B cell (primary cell): ENCODE measurements at regions not wholly inside any gene's neighbourhood (a gene's known extent, or its start where the extent isn't known, plus 50 kb on each side); places are given as distances from the start of the nearest gene placed in this dataset.

ENCODE experiments used
- ATAC-seq: fragments of 200-7000 bp; cut with Tn5 transposase; one replicate; pipeline ENCODE4 v1.10.0; 2021; ENCODE audit warnings: low read depth, mild to moderate bottlenecking, moderate number of reproducible peaks, moderate library complexity
- CTCF ChIA-PET: fragments of 350-600 bp; sonication (Branson Sonifier 250); formaldehyde crosslinking; loops from one replicate; lab custom pipeline; 2021; ENCODE audit warnings: antibody characterized with exemption, inconsistent platforms; lab: Charles Lee
- POLR2A ChIA-PET: fragments of 350-600 bp; sonication (Branson Sonifier 250); formaldehyde crosslinking; loops from one replicate; lab custom pipeline; 2021; ENCODE audit warnings: antibody characterized with exemption; lab: Charles Lee
- DNase-seq: peaks from one replicate; pipeline ENCODE4 v3.0.0; 2013
- H2AFZ ChIP-seq: 2 replicates; pipeline ENCODE4 v1.6.1; 2012; ENCODE audit warnings: mild to moderate bottlenecking, low read depth, low read length; ENCODE audit not compliant: insufficient read depth, poor library complexity, severe bottlenecking
- H3K27ac ChIP-seq, 2 donors: 1 replicate in 1 of 2; 2 replicates in 1 of 2; pipeline ENCODE4 v1.5.1; 2012 to 2013; ENCODE audit warnings: low read length in 2 of 2, mild to moderate bottlenecking in 2 of 2, moderate library complexity in 1 of 2
- H3K27me3 ChIP-seq, 4 experiments: fragments of 200-600 bp in 1 of 4; sonication (generic) in 1 of 4; replicated peaks in 1 of 4; 1 replicate in 2 of 4; 2 replicates in 2 of 4; pipeline versions ENCODE4 v1.6.1 to v1.7.0; 2013 to 2016; ENCODE audit warnings: low read length in 3 of 4, mild to moderate bottlenecking in 2 of 4, mixed read lengths in 1 of 4, moderate library complexity in 1 of 4; ENCODE audit not compliant: insufficient read depth in 4 of 4, control insufficient read depth in 3 of 4; ENCODE audit errors: control extremely low read depth in 1 of 4
- H3K36me3 ChIP-seq, 2 experiments: replicated peaks in 1 of 2; 1 replicate in 1 of 2; 2 replicates in 1 of 2; pipeline versions ENCODE4 v1.6.1 to v1.7.1; 2013; ENCODE audit warnings: low read length in 1 of 2; ENCODE audit not compliant: insufficient read depth in 2 of 2, control insufficient read depth in 1 of 2; ENCODE audit errors: control extremely low read depth in 1 of 2, extremely low read depth in 1 of 2
- H3K4me1 ChIP-seq, 2 donors: fragments of 200-600 bp in 1 of 2; sonication (generic) in 1 of 2; 1 replicate in 1 of 2; 2 replicates in 1 of 2; pipeline versions ENCODE4 v1.5.1 to v1.6.1; 2013 to 2017; ENCODE audit warnings: low read length in 2 of 2; ENCODE audit not compliant: control insufficient read depth in 2 of 2, insufficient read depth in 2 of 2
- H3K4me2 ChIP-seq: replicated peaks from 2 replicates; pipeline ENCODE3; 2012; ENCODE audit warnings: mild to moderate bottlenecking, low read depth, low read length; ENCODE audit not compliant: poor library complexity, severe bottlenecking
- H3K4me3 ChIP-seq, 5 experiments: fragments of 200-600 bp in 1 of 5; sonication (generic) in 1 of 5; 1 replicate in 3 of 5; 2 replicates in 2 of 5; pipeline versions ENCODE4 v1.5.1 to v1.7.0; 2011 to 2016; ENCODE audit warnings: low read length in 4 of 5, mild to moderate bottlenecking in 4 of 5, low read depth in 2 of 5, control low read depth in 1 of 5, moderate library complexity in 1 of 5; ENCODE audit not compliant: insufficient read depth in 1 of 5; ENCODE audit errors: control extremely low read depth in 1 of 5, extremely low read depth in 1 of 5
- H3K79me2 ChIP-seq: fragments of 200-600 bp; sonication (generic); one replicate; pipeline ENCODE4 v1.6.0; 2016; ENCODE audit warnings: low read length; ENCODE audit not compliant: control insufficient read depth, insufficient read depth
- H3K9ac ChIP-seq: fragments of 200-600 bp; sonication (generic); 2 replicates; pipeline ENCODE4 v1.6.1; 2017; ENCODE audit warnings: mild to moderate bottlenecking, low read length, moderate library complexity
- H3K9me3 ChIP-seq, 3 donors: one replicate each; pipeline versions ENCODE4 v1.6.1 to v1.7.1; 2013; ENCODE audit warnings: low read length in 2 of 3; ENCODE audit not compliant: control insufficient read depth in 2 of 3, insufficient read depth in 1 of 3; ENCODE audit errors: control extremely low read depth in 1 of 3
- H4K20me1 ChIP-seq: 2 replicates; pipeline ENCODE4 v1.6.0; 2012; ENCODE audit warnings: mild to moderate bottlenecking, low read length; ENCODE audit not compliant: insufficient read depth, control insufficient read depth, poor library complexity, severe bottlenecking
- H3K27ac Mint-ChIP-seq: one replicate; pipeline ENCODE4 v1.8.0; 2021; ENCODE audit warnings: mixed read lengths
- H3K27me3 Mint-ChIP-seq: one replicate; pipeline ENCODE4 v1.8.0; 2021; ENCODE audit warnings: mixed read lengths
- H3K4me1 Mint-ChIP-seq: one replicate; pipeline ENCODE4 v1.8.0; 2021; ENCODE audit warnings: mixed read lengths
- H3K4me3 Mint-ChIP-seq: one replicate; pipeline ENCODE4 v1.8.0; 2021; ENCODE audit warnings: mixed read lengths
- H3K9me3 Mint-ChIP-seq: one replicate; pipeline ENCODE4 v1.8.0; 2022; ENCODE audit warnings: mixed read lengths; ENCODE audit not compliant: insufficient read depth
- CTCF ChIP-seq: fragments of 200-600 bp; IDR thresholded peaks from one replicate; pipeline ENCODE4 v1.8.0; 2022; ENCODE audit warnings: antibody characterized with exemption, mild to moderate bottlenecking
- EZH2 ChIP-seq: IDR thresholded peaks from 2 replicates; pipeline ENCODE4 v1.6.1; 2012; ENCODE audit warnings: borderline replicate concordance, low read depth, mild to moderate bottlenecking, moderate library complexity, low read length; ENCODE audit not compliant: insufficient read depth, poor library complexity, severe bottlenecking
- WGBS: methylation state at CpG from one replicate; pipeline ENCODE4 v1.1.5; 2013; ENCODE audit warnings: missing lambda C conversion rate; ENCODE audit not compliant: insufficient coverage; 5-methylcytosine and 5-hydroxymethylcytosine counted together
- intact Hi-C: fragments of 100-400 bp; cut with micrococcal nuclease; formaldehyde crosslinking; loops from one replicate; pipeline ENCODE4 v1.10.0; 2022

DNA sequence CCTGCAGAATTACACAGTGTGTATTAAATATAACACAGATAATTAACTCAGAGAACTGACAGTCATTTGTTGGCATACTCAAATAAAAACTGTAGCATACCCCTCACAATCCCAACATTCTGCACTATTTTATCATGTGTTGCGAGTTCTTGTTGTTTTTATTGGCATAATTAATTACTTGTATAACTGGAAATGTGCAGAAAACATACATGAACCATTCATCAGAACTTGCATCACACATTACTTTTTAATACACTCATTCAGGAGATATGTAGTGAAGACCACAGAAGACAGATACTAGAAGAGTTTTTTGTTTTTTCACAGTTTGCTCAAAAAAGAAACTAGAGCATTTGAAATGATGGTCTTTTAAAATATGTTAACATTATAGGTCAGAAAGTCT is 74.6 kb upstream of the NEIL3 start:
- H4K20me1 ChIP-seq = no peaks in the 10 kb centered on the region
- H3K27ac ChIP-seq = no peak overlapping the region
- ChIA-PET POLR2A (no interaction called here), CTCF (no interaction called here)
- H3K4me2 ChIP-seq = no peak overlapping the region
- H3K4me1 ChIP-seq = no peaks in the 10 kb centered on the region
- DNase-seq (no peak), ATAC-seq (no peak)
- H3K4me3 ChIP-seq = no peak overlapping the region
- Mint-ChIP-seq H3K4me3 (no peak overlapping the region), H3K9me3 (no peaks in the 10 kb centered on the region), H3K27me3 (no peaks in the 10 kb centered on the region), H3K27ac (no peak overlapping the region), H3K4me1 (no peaks in the 10 kb centered on the region)
- no peaks in the 10 kb centered on the region for H3K36me3 ChIP-seq
- no peaks in the 10 kb centered on the region for H3K9me3 ChIP-seq
- intact Hi-C loops = no loop called here
- no CpG with 5 or more reads among the region's 1 CpG for WGBS
- H2AFZ ChIP-seq = no peak overlapping the region
- no peak overlapping the region for H3K9ac ChIP-seq
- no peaks in the 10 kb centered on the region for H3K27me3 ChIP-seq
- TF ChIP-seq EZH2 (no peak), CTCF (no peak)
- no peaks in the 10 kb centered on the region for H3K79me2 ChIP-seq

DNA sequence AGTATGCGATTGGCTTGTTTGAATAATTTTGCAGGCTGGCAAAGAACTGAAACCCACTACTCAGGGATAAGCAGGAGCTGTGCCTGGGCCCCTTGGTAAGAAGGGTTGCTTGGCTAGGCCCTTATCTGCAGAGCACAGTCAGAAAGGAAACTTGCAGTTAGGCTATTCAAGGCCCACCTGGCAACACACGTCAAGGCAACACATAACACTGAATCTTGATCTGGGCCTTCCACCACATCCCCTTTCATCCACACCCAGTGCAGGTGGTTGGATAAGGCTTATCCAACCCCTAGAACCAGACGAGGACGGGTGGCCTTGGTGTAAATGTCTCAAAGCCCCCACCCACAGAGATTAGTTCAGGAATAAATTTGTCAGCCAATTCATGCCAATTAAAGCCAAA is 72.8 kb upstream of the NEIL3 start:
- Histone ChIP-seq H3K27ac (no peak overlapping the region), H3K4me1 (no peaks in the 10 kb centered on the region), H3K9ac (no peak overlapping the region), H3K79me2 (no peaks in the 10 kb centered on the region), H3K4me3 (no peak overlapping the region), H3K4me2 (no peak overlapping the region), H3K9me3 (no peaks in the 10 kb centered on the region), H4K20me1 (no peaks in the 10 kb centered on the region), H2AFZ (no peak overlapping the region), H3K36me3 (no peaks in the 10 kb centered on the region), H3K27me3 (no peaks in the 10 kb centered on the region)
- CTCF ChIA-PET = no interaction called here
- intact Hi-C loops = no loop called here
- no peaks in the 10 kb centered on the region for H3K9me3 Mint-ChIP-seq
- H3K27me3 Mint-ChIP-seq = no peaks in the 10 kb centered on the region
- ATAC-seq (no peak), DNase-seq (no peak)
- TF ChIP-seq CTCF = no peak
- TF ChIP-seq EZH2 = no peak
- 86% methylated on average over 1 of the region's 4 CpGs for WGBS
- no peaks in the 10 kb centered on the region for H3K4me1 Mint-ChIP-seq
- POLR2A ChIA-PET = no interaction called here
- no peak overlapping the region for H3K4me3 Mint-ChIP-seq
- no peak overlapping the region for H3K27ac Mint-ChIP-seq
